ENCODE measurements at regions not wholly inside any gene's neighbourhood (a gene's known extent, or its start where the extent isn't known, plus 50 kb on each side); places are given as distances from the start of the nearest gene placed in this dataset.

- in situ Hi-C loops (cut with HindIII; ENCODE audit: low sequenced_read_pairs): no loop called here
- no peak for DNase-seq (ENCODE audit: low spot score)
Observed at GRCh38 chr2:236647621-236648020, 78.0 kb downstream of the ACKR3 start.

GRCh38 chr2:236653863-236654262 lies 84.2 kb downstream of the ACKR3 start:
- no peak for DNase-seq (ENCODE audit: low spot score)
- in situ Hi-C loops (cut with HindIII; ENCODE audit: low sequenced_read_pairs): no loop called here

- in situ Hi-C loops (cut with HindIII; ENCODE audit: low sequenced_read_pairs): no loop called here
- no peak for DNase-seq (ENCODE audit: low spot score)
Observed at GRCh38 chr2:236654496-236654895, 84.9 kb downstream of the ACKR3 start.

GRCh38 chr2:236656166-236656565 lies 86.5 kb downstream of the ACKR3 start:
- no peak for DNase-seq (ENCODE audit: low spot score)
- in situ Hi-C loops (cut with HindIII; ENCODE audit: low sequenced_read_pairs): no loop called here

GRCh38 chr2:236656721-236657120 lies 87.1 kb downstream of the ACKR3 start:
- in situ Hi-C loops (cut with HindIII; ENCODE audit: low sequenced_read_pairs): no loop called here
- DNase-seq (ENCODE audit: low spot score): no peak

GRCh38 chr2:236657215-236657614 lies 87.6 kb downstream of the ACKR3 start:
- no peak for DNase-seq (ENCODE audit: low spot score)
- in situ Hi-C loops (cut with HindIII; ENCODE audit: low sequenced_read_pairs): no loop called here

- no peak for DNase-seq (ENCODE audit: low spot score)
- in situ Hi-C loops (cut with HindIII; ENCODE audit: low sequenced_read_pairs): no loop called here
Observed at GRCh38 chr2:236657801-236658200, 88.2 kb downstream of the ACKR3 start.

- no peak for DNase-seq (ENCODE audit: low spot score)
- in situ Hi-C loops (cut with HindIII; ENCODE audit: low sequenced_read_pairs): no loop called here
Observed at GRCh38 chr2:236658974-236659757, 89.5 kb downstream of the ACKR3 start.

GRCh38 chr2:236659758-236660150 lies 90.1 kb downstream of the ACKR3 start:
- no peak for DNase-seq (ENCODE audit: low spot score)
- in situ Hi-C loops (cut with HindIII; ENCODE audit: low sequenced_read_pairs): no loop called here

GRCh38 chr2:236661061-236661761 lies 91.6 kb downstream of the ACKR3 start:
- in situ Hi-C loops (cut with HindIII; ENCODE audit: low sequenced_read_pairs): no loop called here
- peak; percentile 14 for DNase-seq (ENCODE audit: low spot score)

- no peak for DNase-seq (ENCODE audit: low spot score)
- in situ Hi-C loops (cut with HindIII; ENCODE audit: low sequenced_read_pairs): no loop called here
Observed at GRCh38 chr2:236661762-236662110, 92.1 kb downstream of the ACKR3 start.

- in situ Hi-C loops (cut with HindIII; ENCODE audit: low sequenced_read_pairs): no loop called here
- no peak for DNase-seq (ENCODE audit: low spot score)
Observed at GRCh38 chr2:236662231-236663185, 92.9 kb downstream of the ACKR3 start.

- DNase-seq (ENCODE audit: low spot score): peak; percentile 16
- in situ Hi-C loops (cut with HindIII; ENCODE audit: low sequenced_read_pairs): no loop called here
Observed at GRCh38 chr2:236663287-236664101, 93.9 kb downstream of the ACKR3 start.

GRCh38 chr2:236664136-236664535 lies 94.5 kb downstream of the ACKR3 start:
- DNase-seq (ENCODE audit: low spot score): no peak
- in situ Hi-C loops (cut with HindIII; ENCODE audit: low sequenced_read_pairs): no loop called here

GRCh38 chr2:236665101-236665500 lies 95.5 kb downstream of the ACKR3 start:
- in situ Hi-C loops (cut with HindIII; ENCODE audit: low sequenced_read_pairs): no loop called here
- DNase-seq (ENCODE audit: low spot score): no peak

GRCh38 chr2:236665572-236666118 lies 96.0 kb downstream of the ACKR3 start:
- in situ Hi-C loops (cut with HindIII; ENCODE audit: low sequenced_read_pairs): no loop called here
- DNase-seq (ENCODE audit: low spot score): no peak

GRCh38 chr2:236666646-236667204 lies 97.1 kb downstream of the ACKR3 start:
- no peak for DNase-seq (ENCODE audit: low spot score)
- in situ Hi-C loops (cut with HindIII; ENCODE audit: low sequenced_read_pairs): no loop called here

GRCh38 chr2:236667526-236667925 lies 97.9 kb downstream of the ACKR3 start:
- DNase-seq (ENCODE audit: low spot score): no peak
- in situ Hi-C loops (cut with HindIII; ENCODE audit: low sequenced_read_pairs): no loop called here

Data from G401 (cell line).